ENCODE measurements at regions not wholly inside any gene's neighbourhood (a gene's known extent, or its start where the extent isn't known, plus 50 kb on each side); places are given as distances from the start of the nearest gene placed in this dataset.
A peak's percentile ranks its signal among the peaks of the same experiment; 100 is the strongest.

DNA sequence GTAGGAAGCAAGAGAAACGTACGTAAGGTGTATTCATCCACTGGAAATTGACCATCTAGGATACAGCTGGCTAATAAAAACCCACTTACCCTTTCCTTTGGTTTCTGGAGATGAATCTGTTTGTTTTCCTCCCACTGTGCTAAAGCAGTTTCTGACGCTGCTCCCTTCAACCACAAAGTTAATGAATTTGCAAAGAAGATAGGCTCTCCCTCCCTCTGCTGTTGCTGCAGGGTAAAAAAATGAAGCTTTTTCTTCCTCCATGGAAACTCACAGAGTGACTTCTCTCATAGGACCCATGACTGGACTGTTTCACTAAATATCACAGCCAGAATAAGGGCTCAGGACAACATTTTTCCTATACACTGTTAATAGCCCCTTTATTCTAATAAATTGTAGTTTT lies 172.1 kb upstream of the LRRN1 start:
- no peak for DNase-seq

DNA sequence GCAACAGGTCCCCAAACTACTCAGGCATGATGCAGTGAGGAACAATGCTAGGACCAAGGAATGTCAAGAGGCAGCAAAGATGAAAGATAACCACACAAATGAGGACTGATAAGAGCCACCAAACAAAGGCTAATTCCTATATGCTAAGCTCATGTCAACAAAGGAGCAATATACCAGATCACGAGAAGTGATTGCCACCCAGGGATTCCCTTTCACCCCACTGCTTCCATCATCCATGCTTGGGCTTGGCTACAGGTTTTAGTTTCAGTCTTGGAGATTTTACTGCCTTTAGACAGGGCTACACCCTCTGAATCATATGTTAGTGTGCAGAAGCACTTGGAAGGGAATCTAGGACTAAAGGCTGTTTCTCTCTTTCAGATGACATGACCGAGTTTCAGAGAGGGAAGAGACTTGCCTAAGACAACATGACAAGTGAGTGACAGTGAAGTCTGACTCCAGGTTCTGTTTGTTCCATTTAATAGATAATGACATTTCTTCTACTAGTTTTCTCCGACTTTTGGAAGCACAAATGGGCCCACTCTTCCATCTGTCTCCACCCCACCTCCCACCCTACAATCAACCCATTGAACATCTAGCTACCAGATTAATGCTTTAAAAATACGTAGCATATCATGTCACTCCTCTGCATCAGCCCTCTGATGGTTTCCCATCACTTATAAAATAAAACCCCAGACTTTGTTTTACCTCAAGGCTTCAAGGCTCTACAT lies 173.5 kb upstream of the LRRN1 start:
- no peak for DNase-seq

DNA sequence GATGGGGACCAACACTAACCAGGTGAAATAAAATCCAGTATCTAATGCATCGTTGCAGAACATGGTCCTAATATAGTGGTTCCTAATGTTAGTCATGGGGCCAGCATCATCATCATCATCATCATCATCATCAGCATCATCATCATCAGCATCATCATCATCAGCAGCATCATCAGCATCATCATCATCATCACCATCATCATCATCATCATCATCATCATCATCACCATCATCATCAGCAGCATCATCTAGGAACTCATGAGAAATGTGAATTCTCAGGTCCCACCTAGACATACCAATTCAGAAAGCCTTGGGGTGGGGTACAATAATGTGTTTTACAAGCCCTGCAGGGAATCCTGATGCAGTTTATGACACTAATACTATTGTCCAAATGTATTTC lies 179.4 kb upstream of the LRRN1 start:
- DNase-seq, result no peak

DNA sequence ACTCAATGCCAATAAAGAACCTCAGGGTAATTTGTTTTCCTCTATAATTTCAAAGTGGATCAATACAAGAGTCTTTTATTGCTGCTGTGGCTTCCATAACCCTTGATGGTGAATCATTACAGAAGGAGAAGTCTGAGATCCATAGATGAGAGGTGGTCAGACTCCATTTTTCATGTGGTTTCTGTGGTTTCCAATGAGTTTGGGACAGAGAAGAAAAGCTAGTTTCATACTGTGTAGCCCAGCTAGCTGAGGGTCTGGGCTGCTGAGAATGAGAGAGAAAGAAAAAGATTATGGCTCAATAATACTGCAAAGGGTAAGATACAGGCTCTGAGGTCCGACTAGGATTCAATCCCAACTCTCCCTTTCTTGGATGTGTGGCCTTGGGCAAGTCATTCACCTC lies 180.6 kb upstream of the LRRN1 start:
- DNase-seq, result no peak

DNA sequence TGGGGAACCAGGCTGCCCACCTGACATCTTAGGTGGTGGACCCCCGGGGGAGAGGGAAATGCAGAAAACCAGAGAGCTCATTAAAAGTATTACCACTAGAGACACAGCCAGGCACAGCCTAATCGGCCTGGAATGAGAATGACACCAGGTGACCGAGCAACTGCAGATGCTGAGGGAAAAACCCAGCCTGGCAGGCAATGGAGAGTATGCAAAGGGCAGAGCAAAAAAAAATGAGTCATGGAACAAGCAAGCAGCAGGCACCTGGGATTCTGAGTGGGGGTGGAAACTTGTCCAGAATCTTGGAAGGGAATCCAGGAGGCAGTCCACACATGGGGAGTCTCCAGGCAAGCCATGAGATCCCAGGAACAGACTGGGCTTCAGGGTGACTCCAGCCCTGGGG lies 183.7 kb upstream of the LRRN1 start:
- no peak for DNase-seq

DNA sequence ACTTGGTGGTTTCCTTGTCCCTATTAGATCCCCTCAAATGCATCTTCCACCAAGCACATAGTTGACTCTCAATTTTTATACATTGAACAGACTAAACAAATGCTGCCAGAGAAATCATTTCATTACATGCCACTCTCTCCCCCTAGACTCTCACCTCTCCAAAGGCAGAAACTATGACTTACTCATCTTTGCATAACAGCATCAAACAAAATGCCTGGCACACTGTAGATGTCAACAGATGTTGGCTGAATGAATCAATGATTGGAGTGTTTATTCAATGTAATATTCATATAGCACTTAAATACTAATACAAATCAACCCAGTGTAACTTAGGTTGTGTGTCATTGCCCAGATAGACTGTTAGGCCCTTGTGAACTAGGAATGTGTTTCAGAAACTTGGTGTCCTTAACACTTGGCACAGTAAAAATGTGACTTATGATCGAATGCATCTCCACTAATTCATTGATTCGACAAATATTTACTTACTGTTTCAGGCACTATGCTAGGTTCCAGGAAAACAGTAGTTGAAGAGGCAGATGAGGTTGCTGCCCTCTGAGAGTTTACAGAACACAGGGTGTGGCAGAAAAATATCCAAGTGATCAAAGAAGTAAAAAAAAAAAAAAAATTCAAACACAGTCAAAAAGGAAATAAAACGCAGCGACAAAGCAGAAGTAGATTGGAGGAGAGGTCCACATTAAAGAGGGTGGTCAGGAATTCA lies 188.5 kb upstream of the LRRN1 start:
- no peak for DNase-seq

DNA sequence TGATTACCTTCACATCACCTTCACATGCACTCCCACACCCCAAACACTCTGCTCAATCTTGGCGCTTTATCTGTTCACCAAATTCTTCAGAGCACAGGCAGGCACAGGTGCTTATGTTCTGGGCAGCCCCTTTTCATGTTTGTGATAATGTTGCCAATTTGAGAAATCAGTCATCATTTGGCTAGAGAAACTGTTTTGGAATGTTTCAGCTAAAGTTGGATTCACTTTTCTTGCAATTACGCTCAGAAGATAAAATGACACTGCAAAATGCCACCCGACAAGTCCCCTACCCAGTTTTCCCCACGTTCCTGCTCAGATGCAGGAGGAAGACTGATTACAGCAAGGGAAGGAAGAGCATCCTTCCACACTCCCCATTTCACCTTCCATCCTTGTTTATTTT lies 192.9 kb upstream of the LRRN1 start:
- DNase-seq, result no peak

DNA sequence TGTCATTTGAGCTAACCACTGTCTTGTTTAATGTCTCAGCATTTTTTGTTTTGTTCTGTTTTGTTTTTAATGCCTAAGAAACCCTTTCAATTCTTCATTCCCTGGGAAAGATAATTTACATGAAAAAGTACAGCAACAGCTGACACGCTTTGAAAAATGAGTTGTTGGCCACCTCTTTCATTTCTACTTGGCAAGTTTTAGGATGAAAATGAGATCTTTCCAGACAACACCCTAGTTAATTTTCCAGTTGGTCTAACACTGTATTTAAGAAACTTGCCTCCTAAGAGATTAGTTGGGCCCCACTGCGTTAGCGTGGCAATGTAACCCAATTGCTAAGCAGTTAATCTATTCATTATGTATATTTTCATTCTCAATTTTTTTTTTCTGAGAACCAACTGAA lies 194.0 kb upstream of the LRRN1 start:
- DNase-seq, result no peak

DNA sequence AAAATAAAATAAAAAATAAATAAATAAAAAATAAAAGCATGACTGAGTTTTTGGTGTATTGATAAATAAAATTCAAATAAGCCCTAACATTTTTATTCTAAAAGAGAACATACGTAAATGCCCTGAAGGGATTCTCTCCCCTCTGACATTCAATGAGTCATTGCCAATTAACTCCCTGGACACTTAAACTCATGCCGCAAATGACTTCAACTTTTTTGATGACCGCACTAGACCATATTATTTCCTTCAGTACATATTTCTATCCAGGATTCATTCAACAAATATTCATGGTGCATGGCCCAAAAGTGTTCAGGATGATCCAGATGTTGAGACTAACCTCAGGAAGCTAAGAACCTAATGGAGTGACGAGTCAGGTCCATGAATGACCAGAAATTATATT lies 195.9 kb upstream of the LRRN1 start:
- no peak for DNase-seq

DNA sequence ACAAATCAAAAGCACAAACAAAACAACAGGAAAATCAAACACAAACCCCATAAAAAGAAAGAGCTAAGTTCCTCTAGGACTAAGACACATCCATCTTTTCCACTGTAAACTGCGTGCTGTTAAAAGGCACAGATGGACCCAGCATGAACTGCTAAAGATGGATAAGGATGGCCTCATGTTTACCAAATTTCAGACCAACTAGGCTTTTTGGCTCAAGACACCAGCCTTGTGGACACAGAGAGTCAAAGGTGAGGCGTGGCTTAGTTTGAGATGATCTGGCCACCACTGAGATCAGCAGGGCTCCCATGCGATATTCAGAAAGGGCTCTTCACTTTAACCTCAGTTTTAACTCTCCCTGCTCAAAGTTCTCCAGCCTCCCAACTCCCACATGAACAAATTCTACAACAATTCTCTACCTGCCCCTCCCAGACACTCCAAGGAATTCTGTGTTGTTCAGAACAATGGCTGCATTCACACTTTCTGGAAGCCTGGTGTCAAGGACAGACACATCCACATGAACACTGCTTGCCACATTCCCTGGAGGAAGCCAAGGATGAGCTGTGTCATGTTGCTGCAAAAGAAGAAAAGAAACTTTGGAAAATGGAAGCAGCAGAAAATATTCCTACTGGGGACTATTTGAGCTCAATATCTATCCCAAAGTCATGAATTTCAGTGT lies 198.4 kb upstream of the LRRN1 start:
- DNase-seq, result no peak

DNA sequence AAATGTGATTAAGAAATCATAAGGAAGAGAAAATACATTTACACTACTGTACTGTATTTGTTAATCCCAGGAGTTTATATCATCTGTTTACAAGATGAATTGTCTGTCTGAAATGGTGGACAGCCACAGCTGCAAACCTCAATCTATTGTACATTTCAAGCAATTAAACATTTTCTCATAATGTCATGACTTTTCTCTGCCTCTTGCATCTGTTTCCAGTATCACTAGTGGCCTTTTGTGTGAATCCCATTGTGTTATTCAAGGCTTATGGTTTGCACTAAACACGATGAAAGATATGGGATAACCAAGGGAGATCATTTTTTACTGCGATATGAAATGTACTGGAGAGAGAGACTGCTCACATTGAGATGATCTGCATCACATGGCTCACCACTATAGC lies 200.2 kb upstream of the LRRN1 start:
- no peak for DNase-seq

DNA sequence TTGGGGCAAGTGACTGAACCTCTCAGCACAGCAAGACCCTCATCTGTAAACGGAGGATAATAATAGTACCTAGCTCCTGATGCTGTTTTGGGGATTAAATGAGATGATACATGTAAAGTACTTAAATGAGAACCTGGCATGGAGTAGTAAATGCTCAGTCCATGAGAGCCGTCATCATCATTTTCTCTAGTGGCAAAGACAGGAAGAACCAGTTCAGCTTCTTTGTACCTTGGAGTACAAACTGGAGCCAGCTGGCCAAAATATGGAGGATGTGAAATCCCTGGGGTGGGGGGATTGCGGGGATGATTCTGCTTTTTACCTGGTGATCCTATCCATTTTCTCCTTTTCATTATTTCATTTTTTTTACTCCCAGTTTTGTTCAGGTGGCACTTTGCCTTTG lies 204.2 kb upstream of the LRRN1 start:
- DNase-seq, result no peak

DNA sequence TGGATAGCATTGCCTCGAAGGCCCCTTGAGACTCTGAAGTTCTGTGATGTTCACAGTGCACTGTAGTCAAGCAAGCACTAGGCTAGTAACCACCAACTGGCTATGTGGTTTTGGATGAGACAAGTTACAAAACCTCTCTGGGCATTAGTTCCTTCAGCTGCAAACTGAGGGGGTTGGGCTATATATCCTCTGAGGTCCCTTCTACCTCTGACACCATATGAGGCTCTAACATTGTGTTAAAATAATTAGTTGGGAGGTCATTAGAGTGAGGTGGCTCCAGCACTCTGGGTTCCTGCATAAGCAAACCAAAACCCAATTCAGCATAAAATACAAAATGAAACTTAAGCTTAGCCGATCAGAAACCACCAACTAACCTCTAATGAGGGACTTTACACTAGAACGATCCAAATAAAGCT lies 209.5 kb upstream of the LRRN1 start:
- peak; percentile 99 to 100 for DNase-seq

DNA sequence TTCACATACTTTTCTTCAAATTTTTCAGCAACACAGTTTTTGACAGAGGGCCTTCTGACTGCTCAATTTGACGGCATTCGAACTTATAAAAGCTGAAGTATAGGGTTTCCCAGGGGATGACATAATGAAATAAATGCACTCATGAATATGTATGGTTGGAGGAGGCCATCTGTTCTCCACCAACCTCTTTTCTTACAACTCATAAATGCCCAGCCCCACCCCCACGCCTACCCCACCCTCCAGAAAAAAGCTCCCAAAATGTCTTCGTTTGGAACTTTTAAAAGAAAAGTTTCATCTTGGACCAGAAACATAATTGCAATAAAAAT lies 211.6 kb upstream of the LRRN1 start:
- DNase-seq, result no peak

DNA sequence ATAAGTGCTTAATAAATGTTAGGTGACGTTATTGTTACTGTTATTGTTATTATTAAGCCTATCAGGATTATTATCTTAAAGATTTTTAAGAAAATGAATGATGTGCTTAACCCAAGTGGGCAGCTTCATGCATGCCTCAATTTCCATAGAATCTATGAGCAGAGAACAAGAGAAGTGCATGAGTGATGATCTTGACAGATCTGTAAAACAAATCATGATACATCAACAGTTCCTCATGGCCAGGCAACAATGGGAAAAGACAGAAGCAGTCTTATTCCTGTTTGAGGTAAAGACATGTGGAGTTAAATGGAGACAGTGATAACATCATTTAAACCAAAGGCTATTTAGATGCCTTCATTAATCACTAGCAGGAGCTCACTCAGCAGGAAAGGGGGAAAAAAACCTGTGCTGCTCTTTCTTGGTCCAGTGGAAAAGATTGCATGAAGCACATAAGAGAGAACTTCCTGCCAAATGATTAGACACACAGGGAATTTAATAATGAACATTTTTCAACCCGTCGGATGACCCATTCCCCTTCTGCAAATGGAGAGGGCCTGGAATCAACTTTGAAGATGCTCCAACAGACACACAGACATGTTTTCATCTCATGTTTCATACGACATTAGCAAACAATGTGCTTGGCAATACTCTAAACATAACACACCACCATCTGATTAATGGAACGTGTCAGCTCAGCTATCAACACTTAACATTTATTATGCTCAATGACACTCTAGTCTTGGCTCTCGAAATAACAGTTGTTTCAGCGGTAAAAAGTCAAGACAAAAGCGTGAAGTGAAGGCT lies 212.2 kb upstream of the LRRN1 start:
- DNase-seq, result no peak

DNA sequence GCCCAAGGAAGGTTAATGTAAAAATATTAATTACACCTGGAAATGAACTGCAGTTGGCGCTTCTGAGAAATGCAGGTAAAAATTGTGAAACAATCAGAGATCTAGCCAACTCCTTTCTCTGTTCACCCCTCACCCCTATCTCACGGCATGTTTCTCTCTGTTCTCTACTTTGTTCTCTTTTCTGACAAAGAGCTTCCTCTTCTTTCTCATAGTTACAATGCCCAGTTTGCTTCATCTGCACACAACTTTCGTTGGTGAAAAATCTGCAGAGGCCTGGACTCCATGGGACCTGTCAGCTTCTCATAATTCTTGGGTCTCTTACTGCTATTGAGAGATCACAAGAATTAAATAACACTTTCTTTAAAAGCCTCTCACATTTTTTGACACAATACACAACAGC lies 212.9 kb upstream of the LRRN1 start:
- DNase-seq, result peak; percentile 57 to 86

DNA sequence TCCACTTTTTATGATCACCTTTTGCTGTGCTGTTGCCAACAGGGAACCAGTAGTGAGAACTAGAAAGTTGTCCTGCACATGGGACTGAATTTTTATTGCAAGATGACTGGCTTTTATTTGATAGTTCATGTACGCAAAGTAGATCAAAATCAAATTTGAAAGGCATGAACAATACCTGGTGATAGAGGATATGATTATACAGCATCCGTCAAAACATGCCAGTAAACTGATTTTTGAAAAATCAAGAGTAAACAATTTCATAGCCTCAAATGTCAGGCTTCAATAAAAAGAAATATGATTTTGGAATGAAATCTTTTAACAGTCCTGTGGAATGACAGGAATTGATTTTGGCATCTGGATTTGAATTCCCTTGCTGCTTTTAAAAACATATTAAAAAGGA lies 219.6 kb upstream of the LRRN1 start:
- DNase-seq, result no peak

DNA sequence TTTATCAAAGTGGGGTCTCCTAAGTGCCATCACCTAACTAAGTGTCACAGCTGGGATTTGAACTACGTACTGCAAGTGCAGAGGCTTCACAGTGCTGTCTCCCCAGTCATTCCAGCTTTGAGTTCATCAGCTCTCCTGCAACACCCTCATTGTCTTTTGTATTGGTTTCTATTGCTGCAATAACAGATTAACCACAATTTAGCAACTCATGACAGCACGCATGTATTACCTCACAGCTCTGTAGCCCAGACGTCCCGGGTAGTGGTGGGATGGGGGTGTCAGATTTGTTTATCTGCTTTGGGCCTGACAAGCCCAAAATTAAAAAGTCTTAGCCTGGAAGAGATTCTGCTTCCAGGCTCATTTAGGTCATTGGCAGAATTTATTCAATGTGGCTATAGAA lies 220.5 kb upstream of the LRRN1 start:
- DNase-seq, result peak; percentile 95 to 97

DNA sequence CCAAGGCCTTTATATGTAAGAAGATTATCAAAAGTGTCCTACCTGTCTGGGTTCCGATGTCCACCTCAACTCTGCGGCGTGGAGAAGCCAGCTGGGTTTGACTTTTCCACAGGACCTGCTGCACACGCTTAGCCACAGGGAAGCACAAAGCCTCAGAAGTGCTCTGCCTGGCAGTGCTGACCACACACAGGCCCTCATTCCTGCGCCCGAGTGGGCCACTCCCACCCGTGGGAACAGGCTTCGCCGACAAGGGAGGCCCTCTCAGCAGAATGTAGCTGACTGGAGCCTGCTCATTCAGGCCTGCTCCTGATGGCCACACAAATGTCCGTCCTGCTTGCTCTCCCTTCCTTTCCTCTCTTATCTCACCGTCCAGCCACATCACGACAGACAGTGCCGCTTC lies 221.4 kb upstream of the LRRN1 start:
- no peak for DNase-seq

DNA sequence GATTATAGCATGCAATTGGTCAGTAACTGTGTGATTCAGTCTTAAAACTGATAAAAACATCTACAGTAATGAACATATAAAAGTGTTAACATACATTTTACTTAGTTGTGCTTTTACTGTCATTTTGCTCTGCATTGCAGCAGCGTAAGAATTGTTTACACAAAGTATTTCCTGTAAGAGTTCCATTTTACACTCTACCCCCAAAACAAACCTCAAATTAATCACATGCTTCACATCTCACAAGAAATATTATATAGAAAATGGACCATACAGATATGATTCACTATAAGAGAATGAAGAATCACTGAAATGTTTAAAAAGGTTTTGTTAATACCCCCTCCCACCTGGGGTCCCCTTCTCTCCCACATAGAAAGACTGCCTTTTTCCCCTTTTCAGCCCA lies 225.9 kb upstream of the LRRN1 start:
- DNase-seq, result no peak

DNA sequence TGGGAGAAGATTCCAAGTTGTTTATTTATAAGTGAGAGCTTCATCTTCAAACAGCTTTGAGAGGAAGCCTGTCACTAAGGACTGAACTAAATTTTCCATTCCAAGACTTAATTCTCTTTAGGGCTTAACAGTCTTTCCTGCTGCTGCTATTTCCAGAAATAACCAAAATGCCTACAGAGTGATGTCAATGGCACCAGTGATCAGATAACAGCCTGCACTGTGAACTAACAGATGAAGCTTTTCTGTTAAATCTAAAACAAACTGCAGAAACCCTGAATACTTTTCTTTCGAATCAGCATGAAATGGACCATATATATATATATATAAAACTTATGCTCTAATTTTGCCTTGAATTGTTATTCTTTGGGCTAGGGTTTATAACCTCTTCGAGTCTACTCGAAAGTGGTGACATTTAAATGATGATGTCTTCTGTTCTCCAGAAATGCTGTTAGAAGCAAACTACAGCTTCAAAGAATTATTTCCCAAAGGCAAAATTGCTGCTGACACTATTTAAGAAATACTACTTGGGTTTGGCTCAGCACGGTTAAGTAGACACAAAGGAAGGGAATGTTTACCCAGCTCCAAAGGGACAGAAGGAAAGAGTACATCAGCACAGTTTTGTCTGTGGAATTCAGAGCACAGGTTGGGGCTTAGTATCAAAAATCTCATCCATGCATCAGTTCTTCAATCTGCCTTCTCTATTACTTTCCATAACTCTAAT lies 238.5 kb upstream of the LRRN1 start:
- no peak for DNase-seq

DNA sequence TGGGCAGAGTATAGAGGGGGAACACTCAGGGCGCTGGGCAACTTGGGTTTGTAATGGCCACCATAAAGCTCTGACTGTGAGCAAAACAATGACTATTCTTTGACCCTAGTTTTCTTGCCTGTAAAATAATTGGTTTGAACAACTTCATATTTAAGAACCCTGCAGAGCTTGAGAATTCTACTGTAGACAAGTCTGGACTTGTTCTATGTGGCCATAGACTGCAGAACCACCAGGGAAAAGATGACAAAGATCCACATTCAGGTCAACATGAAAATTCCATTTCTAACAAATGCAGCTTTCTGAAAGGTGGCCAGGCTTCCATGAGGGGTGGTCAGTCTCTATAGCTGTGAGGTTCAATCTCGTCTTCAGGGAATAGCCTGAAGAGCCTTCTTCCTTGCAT lies 239.4 kb upstream of the LRRN1 start:
- no peak for DNase-seq

DNA sequence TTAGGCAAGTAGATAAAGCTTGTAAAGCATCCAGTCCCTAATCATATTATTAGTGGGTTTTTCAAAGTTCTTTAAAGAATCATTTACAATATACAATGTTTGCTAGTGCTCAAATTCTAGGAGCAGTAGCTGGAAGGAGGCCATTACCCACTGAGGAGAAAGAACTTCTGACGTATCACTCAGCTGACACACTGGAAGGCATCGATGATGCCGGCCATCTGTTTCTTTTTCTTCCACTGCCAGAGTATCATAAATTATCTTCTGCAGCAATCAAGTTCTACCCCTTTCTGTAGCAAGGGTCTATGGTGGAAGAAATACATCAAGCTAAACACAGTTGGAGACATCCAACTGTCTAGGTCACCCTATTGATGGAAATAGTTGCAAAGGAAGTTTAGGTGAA lies 243.2 kb upstream of the LRRN1 start:
- no peak for DNase-seq

Data from AML-193 (cell line).